ENCODE measurements at regions not wholly inside any gene's neighbourhood (a gene's known extent, or its start where the extent isn't known, plus 50 kb on each side); places are given as distances from the start of the nearest gene placed in this dataset.

DNA sequence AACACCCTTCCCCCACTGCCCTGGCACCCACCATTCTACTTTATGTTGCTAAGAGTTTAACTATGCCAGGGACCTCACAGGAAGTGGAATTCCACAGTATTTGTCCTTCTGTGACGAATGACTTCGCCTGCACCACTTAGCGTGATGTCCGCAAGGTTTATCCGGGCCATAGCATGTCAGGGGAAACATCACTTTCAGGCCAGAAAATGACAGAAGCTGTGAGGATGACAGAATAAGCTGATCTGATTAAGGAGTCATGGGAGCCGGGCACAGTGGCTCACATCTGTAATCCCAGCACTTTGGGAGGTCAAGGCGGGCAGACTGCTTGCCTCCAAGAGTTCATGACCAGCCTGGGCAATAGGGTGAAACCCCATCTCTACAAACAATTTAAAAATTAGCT is 248.8 kb downstream of the EIPR1 start:
- Histone ChIP-seq H3K4me3 (no peak overlapping the region), H3K27ac (no peak overlapping the region), H3K27me3 (no peaks in the 10 kb centered on the region), H3K36me3 (no peaks in the 10 kb centered on the region), H3K9me3 (no peaks in the 10 kb centered on the region), H3K4me1 (no peaks in the 10 kb centered on the region)
- TF ChIP-seq, protein P1, sequence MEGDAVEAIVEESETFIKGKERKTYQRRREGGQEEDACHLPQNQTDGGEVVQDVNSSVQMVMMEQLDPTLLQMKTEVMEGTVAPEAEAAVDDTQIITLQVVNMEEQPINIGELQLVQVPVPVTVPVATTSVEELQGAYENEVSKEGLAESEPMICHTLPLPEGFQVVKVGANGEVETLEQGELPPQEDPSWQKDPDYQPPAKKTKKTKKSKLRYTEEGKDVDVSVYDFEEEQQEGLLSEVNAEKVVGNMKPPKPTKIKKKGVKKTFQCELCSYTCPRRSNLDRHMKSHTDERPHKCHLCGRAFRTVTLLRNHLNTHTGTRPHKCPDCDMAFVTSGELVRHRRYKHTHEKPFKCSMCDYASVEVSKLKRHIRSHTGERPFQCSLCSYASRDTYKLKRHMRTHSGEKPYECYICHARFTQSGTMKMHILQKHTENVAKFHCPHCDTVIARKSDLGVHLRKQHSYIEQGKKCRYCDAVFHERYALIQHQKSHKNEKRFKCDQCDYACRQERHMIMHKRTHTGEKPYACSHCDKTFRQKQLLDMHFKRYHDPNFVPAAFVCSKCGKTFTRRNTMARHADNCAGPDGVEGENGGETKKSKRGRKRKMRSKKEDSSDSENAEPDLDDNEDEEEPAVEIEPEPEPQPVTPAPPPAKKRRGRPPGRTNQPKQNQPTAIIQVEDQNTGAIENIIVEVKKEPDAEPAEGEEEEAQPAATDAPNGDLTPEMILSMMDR (IDR thresholded peaks at IDR 0.05), result no peak
- intact Hi-C loops (cut with DNase I), result no loop called here
- no peak for DNase-seq (ENCODE audit: low spot score in 2 of 2)

DNA sequence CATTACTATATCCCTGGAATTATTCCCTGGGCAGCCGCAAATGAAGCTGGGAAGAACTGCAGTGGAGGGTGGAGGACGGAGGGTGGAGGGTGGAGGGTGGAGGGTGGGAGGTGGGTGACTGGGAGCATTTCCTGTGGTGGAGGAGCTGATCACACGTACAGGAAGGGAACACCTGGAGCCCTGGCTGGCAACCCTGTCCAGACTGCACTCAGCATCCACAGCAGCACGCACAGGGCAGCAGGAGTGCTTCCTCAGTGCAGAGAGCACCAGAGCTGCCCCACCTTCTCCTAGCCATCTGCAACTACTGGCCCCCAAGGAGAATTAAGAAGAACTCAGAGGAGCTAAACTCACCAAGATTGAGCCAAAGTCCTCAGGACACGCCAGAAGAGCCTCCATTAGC is 249.9 kb downstream of the EIPR1 start:
- intact Hi-C loops (cut with DNase I), result no loop called here
- Histone ChIP-seq H3K27me3 (no peaks in the 10 kb centered on the region), H3K4me3 (no peak overlapping the region), H3K4me1 (no peaks in the 10 kb centered on the region), H3K9me3 (no peaks in the 10 kb centered on the region), H3K27ac (no peak overlapping the region), H3K36me3 (no peaks in the 10 kb centered on the region)
- TF ChIP-seq, protein P1 (IDR thresholded peaks at IDR 0.05), result no peak
- DNase-seq (ENCODE audit: low spot score in 2 of 2), result no peak

DNA sequence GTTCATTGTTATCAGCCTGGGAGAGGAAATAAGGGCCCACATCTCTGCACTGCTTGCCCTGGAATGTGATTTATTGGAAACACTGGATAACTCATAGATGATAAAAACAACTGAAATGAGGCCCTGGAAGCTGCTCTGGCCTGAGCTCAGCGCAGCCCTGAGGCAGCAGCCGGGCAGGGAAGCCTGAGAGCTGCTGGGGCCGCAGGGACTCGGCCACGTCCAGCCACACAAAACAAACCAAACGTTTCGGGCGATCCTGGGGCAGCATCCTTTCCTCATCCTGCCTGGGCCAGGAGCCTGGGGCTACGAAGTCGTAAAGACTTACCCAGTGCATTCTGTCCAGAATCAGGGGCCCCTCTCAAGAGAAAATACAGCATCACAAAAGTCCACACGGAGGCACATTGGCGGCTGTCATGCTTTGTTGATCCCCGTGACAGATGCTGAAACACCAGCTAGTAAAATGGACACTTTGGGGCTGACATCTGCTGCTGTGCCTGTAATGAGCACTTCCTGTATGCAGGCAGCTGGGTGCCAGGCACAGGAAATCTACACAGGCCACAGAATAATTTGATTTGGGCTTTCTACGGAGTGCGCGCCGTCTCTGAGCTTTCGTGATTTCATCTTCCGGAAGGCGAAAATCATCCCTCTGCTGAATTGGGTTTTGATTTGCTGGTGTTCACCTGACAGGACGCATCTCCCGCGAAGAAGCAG is 250.6 kb downstream of the EIPR1 start:
- no peak overlapping the region for H3K27ac ChIP-seq
- no peak overlapping the region for H3K4me3 ChIP-seq
- H3K4me1 ChIP-seq, result no peaks in the 10 kb centered on the region
- TF ChIP-seq, protein P1 (IDR thresholded peaks at IDR 0.05), result no peak
- H3K27me3 ChIP-seq, result no peaks in the 10 kb centered on the region
- DNase-seq (ENCODE audit: low spot score in 2 of 2), result no peak
- intact Hi-C loops (cut with DNase I), result no loop called here
- no peaks in the 10 kb centered on the region for H3K36me3 ChIP-seq
- H3K9me3 ChIP-seq, result no peaks in the 10 kb centered on the region

DNA sequence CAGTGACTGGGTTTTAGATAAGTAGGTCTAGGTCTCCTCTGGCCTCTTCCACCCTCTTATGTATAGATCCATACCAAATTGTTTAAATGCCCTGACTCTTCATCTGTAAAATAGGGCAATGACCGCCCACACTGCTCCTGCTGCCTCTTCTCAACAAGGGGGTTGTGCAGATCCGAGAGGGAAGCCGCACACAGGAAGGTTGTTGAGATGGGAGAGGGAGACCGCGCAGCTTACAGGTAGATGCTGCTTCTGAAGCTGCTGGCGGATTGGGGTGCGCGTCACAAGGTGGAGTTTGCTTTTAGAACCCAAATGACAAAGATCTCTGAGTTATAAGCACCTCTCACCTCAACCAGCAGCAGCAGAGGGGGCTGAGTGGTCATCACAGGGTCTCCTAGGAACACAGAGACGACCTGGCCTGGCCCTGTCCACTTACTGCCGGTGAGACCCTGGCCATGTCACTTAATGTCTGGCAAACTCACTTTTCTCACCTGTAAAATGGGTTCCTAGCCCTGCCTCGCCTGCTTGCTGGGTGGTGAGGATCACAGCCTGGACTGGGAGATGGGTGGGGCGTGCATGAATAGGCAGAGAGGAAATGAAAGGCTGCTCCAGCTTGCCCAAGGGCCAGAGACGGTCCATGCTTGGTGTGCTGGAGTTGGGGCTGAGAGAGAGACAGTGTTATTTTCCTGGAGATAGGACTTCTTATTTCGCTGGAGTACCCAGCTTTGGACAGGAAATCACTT is 251.3 kb downstream of the EIPR1 start:
- H3K27me3 ChIP-seq, result no peaks in the 10 kb centered on the region
- H3K27ac ChIP-seq, result no peak overlapping the region
- TF ChIP-seq, protein P1 (IDR thresholded peaks at IDR 0.05), result no peak
- no peaks in the 10 kb centered on the region for H3K36me3 ChIP-seq
- intact Hi-C loops (cut with DNase I), result no loop called here
- no peak for DNase-seq (ENCODE audit: low spot score in 2 of 2)
- H3K4me3 ChIP-seq, result no peak overlapping the region
- H3K9me3 ChIP-seq, result no peaks in the 10 kb centered on the region
- H3K4me1 ChIP-seq, result no peaks in the 10 kb centered on the region

DNA sequence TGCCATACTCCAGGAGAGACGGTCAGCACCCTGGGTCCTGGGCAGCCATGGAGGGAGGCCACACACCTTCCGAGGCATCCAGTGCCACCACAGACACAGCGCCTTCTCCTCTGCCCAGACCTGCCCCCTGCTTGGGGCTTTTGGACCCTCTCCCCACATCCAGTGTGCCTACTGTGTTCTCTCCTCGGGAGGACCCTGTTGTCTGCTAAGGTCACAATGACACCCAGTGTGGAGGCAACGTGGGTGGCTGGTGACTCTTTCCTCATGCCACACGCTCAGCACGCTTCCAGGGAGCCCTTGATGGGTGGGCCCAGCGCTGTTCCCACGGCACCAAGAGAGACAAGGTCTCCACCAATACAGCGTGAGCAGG is 251.9 kb downstream of the EIPR1 start:
- Histone ChIP-seq H3K4me1 (no peaks in the 10 kb centered on the region), H3K36me3 (no peaks in the 10 kb centered on the region), H3K27ac (no peak overlapping the region), H3K27me3 (no peaks in the 10 kb centered on the region), H3K4me3 (no peak overlapping the region), H3K9me3 (no peaks in the 10 kb centered on the region)
- no peak for DNase-seq (ENCODE audit: low spot score in 2 of 2)
- intact Hi-C loops (cut with DNase I), result no loop called here
- TF ChIP-seq, protein P1 (IDR thresholded peaks at IDR 0.05), result no peak
